IMR-90 (cell line): ENCODE measurements at regions not wholly inside any gene's neighbourhood (a gene's known extent, or its start where the extent isn't known, plus 50 kb on each side); places are given as distances from the start of the nearest gene placed in this dataset.

ENCODE experiments used
- ATAC-seq: fragments of 200-7000 bp; cut with Tn5 transposase; 2 replicates; pipeline ENCODE4 v1.9.1; 2020; ENCODE audit warnings: low read depth, mild to moderate bottlenecking, moderate library complexity
- BruUV-seq: library from RNA; stranded (reverse); fragments of 400-500 nt; replicated peaks from 2 replicates; lab custom pipeline; 2021; lab: Mats Ljungman, UMichigan
- CTCF ChIA-PET: fragments of 300-600 bp; formaldehyde crosslinking; extraction: SDS; loops from one replicate; lab custom pipeline; 2021; ENCODE audit warnings: antibody characterized with exemption; lab: Yijun Ruan, JAX
- POLR2A ChIA-PET: fragments of 300-600 bp; sonication (Branson Sonifier 250); formaldehyde crosslinking; loops from one replicate; lab custom pipeline; 2022; ENCODE audit warnings: antibody characterized with exemption; ENCODE audit not compliant: unreplicated experiment; lab: Charles Lee
- DNase-seq: peaks from one replicate; pipeline ENCODE4 v3.0.0; 2013
- H2AFZ ChIP-seq: replicated peaks from 2 replicates; pipeline ENCODE3; 2013; ENCODE audit warnings: low read length, mild to moderate bottlenecking; ENCODE audit not compliant: poor library complexity
- H2AK5ac ChIP-seq: 2 replicates; pipeline ENCODE4 v1.6.1; 2013; ENCODE audit warnings: low read depth, low read length, inconsistent platforms
- H2AK9ac ChIP-seq: replicated peaks from 2 replicates; pipeline ENCODE3; 2013; ENCODE audit warnings: mild to moderate bottlenecking, low read depth, low read length, moderate library complexity; ENCODE audit not compliant: poor library complexity
- H2BK120ac ChIP-seq: 2 replicates; pipeline ENCODE4 v1.6.1; 2013; ENCODE audit warnings: low read depth, low read length, inconsistent platforms
- H2BK15ac ChIP-seq: 3 replicates; pipeline ENCODE4 v1.6.1; 2013; ENCODE audit warnings: low read depth, low read length, inconsistent platforms
- H2BK20ac ChIP-seq: 2 replicates; pipeline ENCODE4 v1.6.1; 2013; ENCODE audit warnings: low read depth, mild to moderate bottlenecking, inconsistent platforms, low read length, moderate library complexity
- H2BK5ac ChIP-seq: 2 replicates; pipeline ENCODE4 v1.6.1; 2013; ENCODE audit warnings: mild to moderate bottlenecking, low read depth, low read length, inconsistent platforms; ENCODE audit not compliant: poor library complexity, severe bottlenecking
- H3K14ac ChIP-seq: replicated peaks from 2 replicates; pipeline ENCODE4 v1.6.1; 2013; ENCODE audit warnings: low read depth, low read length, inconsistent platforms
- H3K18ac ChIP-seq: 2 replicates; pipeline ENCODE4 v1.6.1; 2013; ENCODE audit warnings: low read depth, low read length, control low read depth
- H3K23ac ChIP-seq: 2 replicates; pipeline ENCODE4 v1.6.1; 2013; ENCODE audit warnings: low read depth, low read length, inconsistent platforms
- H3K27ac ChIP-seq: 2 replicates; pipeline ENCODE4 v1.5.1; 2013; ENCODE audit warnings: mild to moderate bottlenecking, control low read depth, low read length; ENCODE audit not compliant: insufficient read depth
- H3K27me3 ChIP-seq: 2 replicates; pipeline ENCODE4 v1.6.1; 2013; ENCODE audit warnings: low read length; ENCODE audit not compliant: control insufficient read depth, insufficient read depth
- H3K36me3 ChIP-seq: 2 replicates; pipeline ENCODE4 v1.6.1; 2013; ENCODE audit warnings: low read length, mixed read lengths; ENCODE audit not compliant: control insufficient read depth, insufficient read depth
- H3K4ac ChIP-seq: 2 replicates; pipeline ENCODE4 v1.6.1; 2013; ENCODE audit warnings: low read depth, low read length, inconsistent platforms
- H3K4me1 ChIP-seq: 2 replicates; pipeline ENCODE4 v1.6.1; 2013; ENCODE audit warnings: low read length, mixed read lengths; ENCODE audit not compliant: control insufficient read depth, insufficient read depth
- H3K4me2 ChIP-seq: 2 replicates; pipeline ENCODE4 v1.6.1; 2013; ENCODE audit warnings: low read depth, mild to moderate bottlenecking, control low read depth, low read length, moderate library complexity
- H3K4me3 ChIP-seq: 2 replicates; pipeline ENCODE4 v1.5.1; 2013; ENCODE audit warnings: low read depth, mild to moderate bottlenecking, control low read depth, low read length, moderate library complexity; ENCODE audit not compliant: insufficient read depth
- H3K56ac ChIP-seq: 2 replicates; pipeline ENCODE4 v1.6.1; 2013; ENCODE audit warnings: low read length, inconsistent platforms; ENCODE audit not compliant: insufficient read depth; ENCODE audit errors: extremely low read depth
- H3K79me1 ChIP-seq, 2 experiments: 2 replicates each; pipeline ENCODE4 v1.6.1; 2013; ENCODE audit warnings: low read length in 2 of 2, inconsistent platforms in 1 of 2, low read depth in 1 of 2
- H3K9ac ChIP-seq: 2 replicates; pipeline ENCODE4 v1.6.1; 2013; ENCODE audit warnings: low read depth, low read length, control low read depth
- H3K9me1 ChIP-seq: 2 replicates; pipeline ENCODE4 v1.6.1; 2013; ENCODE audit warnings: low read length, inconsistent platforms; ENCODE audit not compliant: insufficient read depth
- H3K9me3 ChIP-seq: 2 replicates; pipeline ENCODE4 v1.6.1; 2013; ENCODE audit warnings: low read length; ENCODE audit not compliant: control insufficient read depth, insufficient read depth
- H4K20me1 ChIP-seq: 2 replicates; pipeline ENCODE4 v1.6.1; 2013; ENCODE audit warnings: low read length, inconsistent platforms; ENCODE audit not compliant: insufficient read depth
- H4K5ac ChIP-seq: 2 replicates; pipeline ENCODE4 v1.6.1; 2013; ENCODE audit warnings: mild to moderate bottlenecking, low read depth, low read length, control low read depth
- H4K8ac ChIP-seq, 2 experiments: 2 replicates each; pipeline ENCODE4 v1.6.1; 2013; ENCODE audit warnings: low read depth in 2 of 2, low read length in 2 of 2, control low read depth in 1 of 2, inconsistent platforms in 1 of 2
- H4K91ac ChIP-seq: 2 replicates; pipeline ENCODE4 v1.6.1; 2013; ENCODE audit warnings: low read depth, low read length, inconsistent platforms; ENCODE audit not compliant: insufficient read depth
- CEBPB ChIP-seq: IDR thresholded peaks from 2 replicates; pipeline ENCODE4 v1.6.1; 2012; ENCODE audit warnings: low read depth, low read length, improper control_type of control experiment
- RAD21 ChIP-seq: IDR thresholded peaks from 2 replicates; pipeline ENCODE4 v1.6.1; 2012; ENCODE audit warnings: low read length, improper control_type of control experiment
- SMC3 ChIP-seq: fragments of 150-350 bp; IDR thresholded peaks from 2 replicates; pipeline ENCODE4 v1.6.1; 2016; ENCODE audit warnings: low read depth, mild to moderate bottlenecking, antibody characterized with exemption, low read length, moderate library complexity
- dilution Hi-C: fragments of 300-500 bp; cut with HindIII; formaldehyde crosslinking; loops from one replicate; pipeline ENCODE4 v1.14.3; 2018; ENCODE audit warnings: low sequenced_read_pairs; ENCODE audit not compliant: unreplicated experiment
- in situ Hi-C: fragments of 300-500 bp; cut with MboI; formaldehyde crosslinking; loops from 3 replicates; pipeline ENCODE4 v1.14.3; 2019; ENCODE audit warnings: low sequenced_read_pairs, inconsistent platforms, mixed read lengths
- intact Hi-C: fragments of 100-400 bp; cut with micrococcal nuclease; formaldehyde crosslinking; loops from 2 replicates; pipeline ENCODE4 v1.10.0; 2022
- TF ChIP-seq, protein P1 (sequence below): fragments of 150-350 bp; IDR thresholded peaks from 2 replicates; pipeline ENCODE4 v1.6.1; 2016; ENCODE audit warnings: low read depth, mild to moderate bottlenecking, low read length, moderate library complexity, borderline replicate concordance

DNA sequence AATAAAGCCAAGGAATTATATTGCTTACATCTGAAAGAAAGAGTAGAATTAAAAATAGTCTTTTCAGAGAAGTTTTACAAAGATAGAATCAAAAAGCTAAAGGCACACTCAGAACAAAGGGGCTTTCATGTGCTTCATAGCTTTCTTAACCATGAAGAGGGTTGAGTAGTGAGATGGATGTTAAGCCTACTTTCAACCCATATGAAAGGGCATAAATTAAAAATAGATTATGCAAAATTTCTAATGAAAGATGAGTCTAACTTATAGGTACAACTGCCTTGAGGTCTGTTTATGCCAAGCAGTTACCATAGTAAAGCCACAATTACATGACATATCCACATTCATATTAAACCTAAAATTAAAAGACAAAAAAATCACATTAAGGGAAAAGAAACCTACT is 223.3 kb upstream of the ARHGEF26 start:
- no peak overlapping the region for H3K14ac ChIP-seq
- no peak overlapping the region for H3K56ac ChIP-seq
- H3K4me1 ChIP-seq = no peaks in the 10 kb centered on the region
- H3K36me3 ChIP-seq = no peaks in the 10 kb centered on the region
- H3K27ac ChIP-seq = no peak overlapping the region
- H2AFZ ChIP-seq = no peak overlapping the region
- no peaks in the 10 kb centered on the region for H3K9me1 ChIP-seq
- H2BK15ac ChIP-seq = no peak overlapping the region
- no peaks in the 10 kb centered on the region for H3K9me3 ChIP-seq
- TF ChIP-seq, protein P1, sequence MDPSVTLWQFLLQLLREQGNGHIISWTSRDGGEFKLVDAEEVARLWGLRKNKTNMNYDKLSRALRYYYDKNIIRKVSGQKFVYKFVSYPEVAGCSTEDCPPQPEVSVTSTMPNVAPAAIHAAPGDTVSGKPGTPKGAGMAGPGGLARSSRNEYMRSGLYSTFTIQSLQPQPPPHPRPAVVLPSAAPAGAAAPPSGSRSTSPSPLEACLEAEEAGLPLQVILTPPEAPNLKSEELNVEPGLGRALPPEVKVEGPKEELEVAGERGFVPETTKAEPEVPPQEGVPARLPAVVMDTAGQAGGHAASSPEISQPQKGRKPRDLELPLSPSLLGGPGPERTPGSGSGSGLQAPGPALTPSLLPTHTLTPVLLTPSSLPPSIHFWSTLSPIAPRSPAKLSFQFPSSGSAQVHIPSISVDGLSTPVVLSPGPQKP = no peak
- TF ChIP-seq SMC3 = no peak
- TF ChIP-seq RAD21 = no peak
- TF ChIP-seq CEBPB = no peak
- POLR2A ChIA-PET = no interaction called here
- H3K4me2 ChIP-seq = no peak overlapping the region
- H4K91ac ChIP-seq = no peak overlapping the region
- H2AK5ac ChIP-seq = no peak overlapping the region
- dilution Hi-C loops = no loop called here
- H3K4ac ChIP-seq = no peak overlapping the region
- CTCF ChIA-PET = no interaction called here
- H4K8ac ChIP-seq = no peak overlapping the region
- H3K18ac ChIP-seq = no peak overlapping the region
- no TSS peak for BruUV-seq
- no peak overlapping the region for H2BK20ac ChIP-seq
- no peak for ATAC-seq
- in situ Hi-C loops = no loop called here
- no peak overlapping the region for H2BK5ac ChIP-seq
- H3K9ac ChIP-seq = no peak overlapping the region
- no peak overlapping the region for H4K5ac ChIP-seq
- H2AK9ac ChIP-seq = no peak overlapping the region
- no peaks in the 10 kb centered on the region for H3K79me1 ChIP-seq
- H4K20me1 ChIP-seq = no peaks in the 10 kb centered on the region
- H3K4me3 ChIP-seq = no peak overlapping the region
- H3K27me3 ChIP-seq = no peaks in the 10 kb centered on the region
- intact Hi-C loops = no loop called here
- H2BK120ac ChIP-seq = no peak overlapping the region
- DNase-seq = no peak
- no peak overlapping the region for H3K23ac ChIP-seq
